ENCODE measurements at regions not wholly inside any gene's neighbourhood (a gene's known extent, or its start where the extent isn't known, plus 50 kb on each side); places are given as distances from the start of the nearest gene placed in this dataset.

- POLR2A ChIA-PET: no interaction called here
- no peak for TF ChIP-seq HMBOX1 (IDR thresholded peaks at IDR 0.05)
- peak; percentile 63; the same call in 1 of the 2 replicates for TF ChIP-seq C11orf30 (IDR thresholded peaks at IDR 0.05; ENCODE audit: low read depth)
- TF ChIP-seq ZNF655 (CRISPR knock-in tag; IDR thresholded peaks at IDR 0.05): no peak
- TF ChIP-seq CHCHD3 (CRISPR knock-in tag; IDR thresholded peaks at IDR 0.05): no peak
- peak; percentile 69 for TF ChIP-seq MAFG (tag; conservative IDR thresholded peaks at IDR 0.05)
- no peak for TF ChIP-seq FOXO4 (CRISPR knock-in tag; IDR thresholded peaks at IDR 0.05)
- TF ChIP-seq CC2D1A (IDR thresholded peaks at IDR 0.05): no peak
- no peak for TF ChIP-seq TSHZ1 (CRISPR knock-in tag; IDR thresholded peaks at IDR 0.05)
- TF ChIP-seq SAFB (IDR thresholded peaks at IDR 0.05; ENCODE audit: borderline replicate concordance, low read depth, low read length): no peak
- peak; percentile 73 for TF ChIP-seq ZNF316 (IDR thresholded peaks at IDR 0.05)
- no peak for TF ChIP-seq STAT6 (CRISPR knock-in tag; IDR thresholded peaks at IDR 0.05)
- no peak for TF ChIP-seq KLF16 (IDR thresholded peaks at IDR 0.05)
- TF ChIP-seq MAFK (IDR thresholded peaks at IDR 0.05; ENCODE audit: low read length): peak; percentile 70
- no peak for TF ChIP-seq BRD4 (IDR thresholded peaks at IDR 0.05)
- peak; percentile 70 for TF ChIP-seq MAFF (IDR thresholded peaks at IDR 0.05; ENCODE audit: low read length)
These were observed 754.4 kb downstream of the CDH18 start for GRCh38 chr5:19233573-19233972.

More at GRCh38 chr5:19233573-19233972, 754.4 kb downstream of the CDH18 start:
- H3K9me1 ChIP-seq (ENCODE audit: control insufficient read depth, insufficient read depth, low read length): no peaks in the 10 kb centered on the region
- FAIRE-seq (no peak), ATAC-seq (no peak), DNase-seq (ENCODE audit: extremely low read depth in 1 of 4, low spot score in 3 of 4) (no peak)
- in situ Hi-C loops (cut with MboI) (no loop called here), intact Hi-C loops (cut with micrococcal nuclease) (no loop called here)
- no peak overlapping the region for H2AFZ ChIP-seq (ENCODE audit: low read depth, low read length)
- no peaks in the 10 kb centered on the region for H3K79me2 ChIP-seq (ENCODE audit: control insufficient read depth, insufficient read depth, low read length)
- H3K27ac ChIP-seq (ENCODE audit: extremely low read depth, low read depth, low read length): no peak overlapping the region
- CTCF ChIA-PET (ENCODE audit: low intra/inter-chr PET ratio): no interaction called here
- H3K9me3 ChIP-seq (replicated peaks; ENCODE audit: control insufficient read depth, insufficient read depth, low read depth, low read length): no peaks in the 10 kb centered on the region
- no peaks in the 10 kb centered on the region for H3K27me3 ChIP-seq (ENCODE audit: control insufficient read depth in 2 of 2, insufficient read depth in 2 of 2, low read length in 2 of 2)
- H3K4me3 ChIP-seq: no peak overlapping the region
- no peaks in the 10 kb centered on the region for H4K20me1 ChIP-seq (replicated peaks; ENCODE audit: control insufficient read depth, insufficient read depth, low read length)
- no peaks in the 10 kb centered on the region for H3K36me3 ChIP-seq (ENCODE audit: control insufficient read depth, insufficient read depth, low read length)
- H3K4me2 ChIP-seq (ENCODE audit: insufficient read depth, low read length): no peak overlapping the region
- no TSS peak for BruUV-seq (replicated peaks)
- 29% methylated on average over 2 of the region's 2 CpGs for WGBS (ENCODE audit: insufficient coverage, low coverage, missing lambda C conversion rate)
- H3K9ac ChIP-seq (ENCODE audit: insufficient read depth in 1 of 2, low read depth in 2 of 2, low read length in 2 of 2): no peak overlapping the region
- no peaks in the 10 kb centered on the region for H3K4me1 ChIP-seq (replicated peaks in 1 of 2; ENCODE audit: control insufficient read depth in 2 of 2, insufficient read depth in 2 of 2, low read length in 2 of 2)
